GM23338 (cell line): ENCODE measurements at regions not wholly inside any gene's neighbourhood (a gene's known extent, or its start where the extent isn't known, plus 50 kb on each side); places are given as distances from the start of the nearest gene placed in this dataset.

Experiments used
- ATAC-seq: fragments of 200-7000 bp; cut with Tn5 transposase; 3 replicates; pipeline ENCODE4 v1.9.1; 2020
- DNase-seq: peaks from one replicate; pipeline ENCODE4 v3.0.0-alpha.2; 2015; ENCODE audit warnings: low spot score
- H2AFZ ChIP-seq: fragments of 200-600 bp; sonication (generic); 2 replicates; pipeline ENCODE4 v1.8.0; 2016; ENCODE audit warnings: antibody characterized with exemption, mild to moderate bottlenecking, moderate library complexity
- H3F3A ChIP-seq: fragments of 200-600 bp; sonication (generic); replicated peaks from 2 replicates; pipeline ENCODE4 v1.8.0; 2017; ENCODE audit warnings: antibody characterized with exemption, mixed run types, low read depth
- H3K27ac ChIP-seq: fragments of 200-600 bp; sonication (generic); 2 replicates; pipeline ENCODE4 v1.6.1; 2016; ENCODE audit warnings: low read depth
- H3K27me3 ChIP-seq: fragments of 200-600 bp; sonication (generic); 2 replicates; pipeline ENCODE4 v1.8.0; 2016; ENCODE audit warnings: mild to moderate bottlenecking, mixed run types, moderate library complexity; ENCODE audit not compliant: insufficient read depth
- H3K36me3 ChIP-seq: fragments of 200-600 bp; sonication (generic); 2 replicates; pipeline ENCODE4 v1.8.0; 2016; ENCODE audit warnings: mild to moderate bottlenecking; ENCODE audit not compliant: insufficient read depth
- H3K4me1 ChIP-seq: fragments of 200-600 bp; sonication (generic); 2 replicates; pipeline ENCODE4 v1.8.0; 2016; ENCODE audit warnings: mild to moderate bottlenecking, moderate library complexity; ENCODE audit not compliant: insufficient read depth
- H3K4me2 ChIP-seq: fragments of 200-600 bp; sonication (generic); 2 replicates; pipeline ENCODE4 v1.7.1; 2017; ENCODE audit warnings: mixed run types
- H3K4me3 ChIP-seq: fragments of 200-600 bp; sonication (generic); 2 replicates; pipeline ENCODE4 v1.6.1; 2016; ENCODE audit warnings: mixed run types
- H3K79me2 ChIP-seq: fragments of 200-600 bp; sonication (generic); replicated peaks from 2 replicates; pipeline ENCODE4 v1.8.0; 2017; ENCODE audit warnings: mild to moderate bottlenecking; ENCODE audit not compliant: insufficient read depth
- H3K9me2 ChIP-seq: fragments of 200-600 bp; sonication (generic); 2 replicates; pipeline ENCODE4 v1.8.0; 2017; ENCODE audit not compliant: insufficient read depth
- H4K20me1 ChIP-seq: fragments of 200-600 bp; sonication (generic); replicated peaks from 2 replicates; pipeline ENCODE4 v1.8.0; 2017; ENCODE audit warnings: mild to moderate bottlenecking; ENCODE audit not compliant: insufficient read depth
- H3K27ac Mint-ChIP-seq: 2 replicates; pipeline ENCODE4 v1.8.0; 2020; ENCODE audit warnings: inconsistent platforms, mild to moderate bottlenecking, moderate library complexity, mixed read lengths
- H3K27me3 Mint-ChIP-seq: 3 replicates; pipeline ENCODE4 v1.8.0; 2022; ENCODE audit warnings: low read depth, mild to moderate bottlenecking, moderate library complexity, mixed read lengths, inconsistent platforms; ENCODE audit not compliant: insufficient read depth, poor library complexity
- H3K36me3 Mint-ChIP-seq: 3 replicates; pipeline ENCODE4 v1.8.0; 2021; ENCODE audit warnings: low read depth, mild to moderate bottlenecking, inconsistent platforms, moderate library complexity, mixed read lengths
- H3K4me1 Mint-ChIP-seq: 3 replicates; pipeline ENCODE4 v1.8.0; 2020; ENCODE audit warnings: mild to moderate bottlenecking, inconsistent platforms, mixed read lengths
- H3K4me3 Mint-ChIP-seq: 3 replicates; pipeline ENCODE4 v1.8.0; 2021; ENCODE audit warnings: moderate library complexity, mild to moderate bottlenecking, inconsistent platforms, mixed read lengths
- H3K9me3 Mint-ChIP-seq: 3 replicates; pipeline ENCODE4 v1.8.0; 2020; ENCODE audit warnings: moderate library complexity, mild to moderate bottlenecking, inconsistent platforms, mixed read lengths
- CREB1 ChIP-seq: fragments of 250-450 bp; sonication (Bioruptor Pico); IDR thresholded peaks from 2 replicates; pipeline ENCODE4 v1.5.0; 2020; ENCODE audit warnings: low read depth, mild to moderate bottlenecking, moderate library complexity
- EZH2 ChIP-seq: fragments of 200-600 bp; sonication (generic); IDR thresholded peaks from one replicate; pipeline ENCODE4 v1.8.0; 2017; ENCODE audit warnings: antibody characterized with exemption, mild to moderate bottlenecking, low read depth; ENCODE audit not compliant: unreplicated experiment
- EZH2phosphoT487 ChIP-seq: fragments of 200-600 bp; sonication (generic); IDR thresholded peaks from one replicate; pipeline ENCODE4 v1.8.1; 2018; ENCODE audit warnings: antibody characterized with exemption; ENCODE audit not compliant: unreplicated experiment
- JUNB ChIP-seq: IDR thresholded peaks from one replicate; pipeline ENCODE4 v1.6.1; 2016; ENCODE audit warnings: antibody characterized with exemption; ENCODE audit not compliant: unreplicated experiment
- NANOG ChIP-seq: IDR thresholded peaks from 2 replicates; pipeline ENCODE4 v1.6.1; 2016; ENCODE audit warnings: antibody characterized with exemption, borderline replicate concordance
- POLR2AphosphoS5 ChIP-seq: IDR thresholded peaks from 2 replicates; pipeline ENCODE4 v1.6.1; 2016; ENCODE audit warnings: antibody characterized with exemption, low read depth
- STAT1 ChIP-seq: IDR thresholded peaks from one replicate; pipeline ENCODE4 v1.6.1; 2016; ENCODE audit warnings: antibody characterized with exemption; ENCODE audit not compliant: unreplicated experiment
- ZNF114 ChIP-seq: fragments of 250-450 bp; sonication (Bioruptor Pico); IDR thresholded peaks from 2 replicates; pipeline ENCODE4 v1.5.0; 2020; ENCODE audit warnings: mild to moderate bottlenecking, moderate library complexity
- ZNF331 ChIP-seq: fragments of 250-450 bp; sonication (Bioruptor Pico); IDR thresholded peaks from 2 replicates; pipeline ENCODE4 v1.5.0; 2020; ENCODE audit warnings: low read depth, mild to moderate bottlenecking, moderate library complexity
- TF ChIP-seq, protein P1 (sequence below): fragments of 250-450 bp; sonication (Bioruptor Pico); IDR thresholded peaks from 2 replicates; pipeline ENCODE4 v1.5.0; 2020; ENCODE audit warnings: mild to moderate bottlenecking, moderate library complexity
- TF ChIP-seq, protein P2 (sequence below): IDR thresholded peaks from one replicate; pipeline ENCODE4 v1.6.1; 2018; ENCODE audit warnings: antibody characterized with exemption; ENCODE audit not compliant: unreplicated experiment
- TF ChIP-seq, protein P3 (sequence below), 2 experiments: fragments of 200-600 bp in 1 of 2; sonication (generic) in 1 of 2; conservative IDR thresholded peaks; 2 replicates each; pipeline versions ENCODE4 v1.5.1 to v1.6.1; 2016 to 2017; ENCODE audit warnings: antibody characterized with exemption in 2 of 2, low read depth in 2 of 2, mild to moderate bottlenecking in 2 of 2, moderate library complexity in 1 of 2
- TF ChIP-seq, protein P4 (sequence below): IDR thresholded peaks from 2 replicates; pipeline ENCODE4 v1.6.1; 2016; ENCODE audit warnings: antibody characterized with exemption

DNA sequence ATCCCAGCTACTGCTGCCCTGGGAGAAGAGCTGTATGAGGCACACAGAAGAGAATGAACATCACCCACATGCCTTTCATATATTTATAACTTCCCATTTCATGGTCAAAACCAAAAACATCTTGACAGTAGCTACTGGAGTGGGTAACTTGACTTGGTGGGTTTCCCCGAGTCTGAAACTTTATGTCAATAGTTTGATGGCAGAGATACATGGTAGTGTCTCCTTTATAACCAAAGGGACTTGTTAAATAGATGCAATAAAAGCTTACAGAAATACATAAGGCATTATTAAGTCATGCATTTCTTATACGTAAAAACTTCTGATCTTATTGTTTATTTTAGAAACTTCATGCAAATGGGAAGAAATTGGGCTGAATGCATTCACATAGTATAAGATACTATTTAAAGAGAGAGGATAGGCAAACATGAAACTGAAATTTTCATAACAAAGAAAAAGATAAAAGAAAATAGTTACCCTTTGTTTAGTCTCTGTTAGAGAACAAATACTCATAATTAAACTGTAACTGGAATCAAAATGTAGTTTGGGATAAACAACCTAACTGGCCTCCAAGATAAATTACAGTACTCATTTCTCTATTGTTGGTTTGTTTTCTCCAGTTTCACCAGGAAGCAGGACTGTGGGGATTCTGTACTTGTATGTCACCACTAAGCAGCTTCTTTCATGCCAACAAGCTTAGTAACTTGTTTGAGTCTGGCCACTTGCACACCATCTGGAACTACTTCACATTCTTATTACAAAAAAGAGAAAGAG is 459.3 kb upstream of the MEF2C start:
- no peak for ATAC-seq
- H4K20me1 ChIP-seq, result no peaks in the 10 kb centered on the region

More for the DNA sequence above, 459.3 kb upstream of the MEF2C start:
- H3K79me2 ChIP-seq, result no peaks in the 10 kb centered on the region
- Mint-ChIP-seq H3K4me3 (no peak overlapping the region), H3K27me3 (no peaks in the 10 kb centered on the region), H3K9me3 (no peaks in the 10 kb centered on the region), H3K4me1 (peaks cover 10% of the 10 kb centered on the region; the same call in 2 of the 3 replicates), H3K36me3 (no peaks in the 10 kb centered on the region), H3K27ac (no peak overlapping the region)
- no peak overlapping the region for H2AFZ ChIP-seq
- DNase-seq, result no peak
- no peaks in the 10 kb centered on the region for H3K27me3 ChIP-seq
- no peak overlapping the region for H3K27ac ChIP-seq
- no peaks in the 10 kb centered on the region for H3F3A ChIP-seq
- H3K4me3 ChIP-seq, result no peak overlapping the region
- no peaks in the 10 kb centered on the region for H3K36me3 ChIP-seq
- no peaks in the 10 kb centered on the region for H3K4me1 ChIP-seq
- TF ChIP-seq, protein P1, sequence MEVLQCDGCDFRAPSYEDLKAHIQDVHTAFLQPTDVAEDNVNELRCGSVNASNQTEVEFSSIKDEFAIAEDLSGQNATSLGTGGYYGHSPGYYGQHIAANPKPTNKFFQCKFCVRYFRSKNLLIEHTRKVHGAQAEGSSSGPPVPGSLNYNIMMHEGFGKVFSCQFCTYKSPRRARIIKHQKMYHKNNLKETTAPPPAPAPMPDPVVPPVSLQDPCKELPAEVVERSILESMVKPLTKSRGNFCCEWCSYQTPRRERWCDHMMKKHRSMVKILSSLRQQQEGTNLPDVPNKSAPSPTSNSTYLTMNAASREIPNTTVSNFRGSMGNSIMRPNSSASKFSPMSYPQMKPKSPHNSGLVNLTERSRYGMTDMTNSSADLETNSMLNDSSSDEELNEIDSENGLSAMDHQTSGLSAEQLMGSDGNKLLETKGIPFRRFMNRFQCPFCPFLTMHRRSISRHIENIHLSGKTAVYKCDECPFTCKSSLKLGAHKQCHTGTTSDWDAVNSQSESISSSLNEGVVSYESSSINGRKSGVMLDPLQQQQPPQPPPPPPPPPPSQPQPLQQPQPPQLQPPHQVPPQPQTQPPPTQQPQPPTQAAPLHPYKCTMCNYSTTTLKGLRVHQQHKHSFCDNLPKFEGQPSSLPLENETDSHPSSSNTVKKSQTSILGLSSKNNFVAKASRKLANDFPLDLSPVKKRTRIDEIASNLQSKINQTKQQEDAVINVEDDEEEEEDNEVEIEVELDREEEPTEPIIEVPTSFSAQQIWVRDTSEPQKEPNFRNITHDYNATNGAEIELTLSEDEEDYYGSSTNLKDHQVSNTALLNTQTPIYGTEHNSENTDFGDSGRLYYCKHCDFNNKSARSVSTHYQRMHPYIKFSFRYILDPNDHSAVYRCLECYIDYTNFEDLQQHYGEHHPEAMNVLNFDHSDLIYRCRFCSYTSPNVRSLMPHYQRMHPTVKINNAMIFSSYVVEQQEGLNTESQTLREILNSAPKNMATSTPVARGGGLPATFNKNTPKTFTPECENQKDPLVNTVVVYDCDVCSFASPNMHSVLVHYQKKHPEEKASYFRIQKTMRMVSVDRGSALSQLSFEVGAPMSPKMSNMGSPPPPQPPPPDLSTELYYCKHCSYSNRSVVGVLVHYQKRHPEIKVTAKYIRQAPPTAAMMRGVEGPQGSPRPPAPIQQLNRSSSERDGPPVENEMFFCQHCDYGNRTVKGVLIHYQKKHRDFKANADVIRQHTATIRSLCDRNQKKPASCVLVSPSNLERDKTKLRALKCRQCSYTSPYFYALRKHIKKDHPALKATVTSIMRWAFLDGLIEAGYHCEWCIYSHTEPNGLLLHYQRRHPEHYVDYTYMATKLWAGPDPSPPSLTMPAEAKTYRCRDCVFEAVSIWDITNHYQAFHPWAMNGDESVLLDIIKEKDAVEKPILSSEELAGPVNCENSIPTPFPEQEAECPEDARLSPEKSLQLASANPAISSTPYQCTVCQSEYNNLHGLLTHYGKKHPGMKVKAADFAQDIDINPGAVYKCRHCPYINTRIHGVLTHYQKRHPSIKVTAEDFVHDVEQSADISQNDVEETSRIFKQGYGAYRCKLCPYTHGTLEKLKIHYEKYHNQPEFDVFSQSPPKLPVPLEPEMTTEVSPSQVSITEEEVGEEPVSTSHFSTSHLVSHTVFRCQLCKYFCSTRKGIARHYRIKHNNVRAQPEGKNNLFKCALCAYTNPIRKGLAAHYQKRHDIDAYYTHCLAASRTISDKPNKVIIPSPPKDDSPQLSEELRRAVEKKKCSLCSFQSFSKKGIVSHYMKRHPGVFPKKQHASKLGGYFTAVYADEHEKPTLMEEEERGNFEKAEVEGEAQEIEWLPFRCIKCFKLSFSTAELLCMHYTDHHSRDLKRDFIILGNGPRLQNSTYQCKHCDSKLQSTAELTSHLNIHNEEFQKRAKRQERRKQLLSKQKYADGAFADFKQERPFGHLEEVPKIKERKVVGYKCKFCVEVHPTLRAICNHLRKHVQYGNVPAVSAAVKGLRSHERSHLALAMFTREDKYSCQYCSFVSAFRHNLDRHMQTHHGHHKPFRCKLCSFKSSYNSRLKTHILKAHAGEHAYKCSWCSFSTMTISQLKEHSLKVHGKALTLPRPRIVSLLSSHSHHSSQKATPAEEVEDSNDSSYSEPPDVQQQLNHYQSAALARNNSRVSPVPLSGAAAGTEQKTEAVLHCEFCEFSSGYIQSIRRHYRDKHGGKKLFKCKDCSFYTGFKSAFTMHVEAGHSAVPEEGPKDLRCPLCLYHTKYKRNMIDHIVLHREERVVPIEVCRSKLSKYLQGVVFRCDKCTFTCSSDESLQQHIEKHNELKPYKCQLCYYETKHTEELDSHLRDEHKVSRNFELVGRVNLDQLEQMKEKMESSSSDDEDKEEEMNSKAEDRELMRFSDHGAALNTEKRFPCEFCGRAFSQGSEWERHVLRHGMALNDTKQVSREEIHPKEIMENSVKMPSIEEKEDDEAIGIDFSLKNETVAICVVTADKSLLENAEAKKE, result no peak
- TF ChIP-seq, protein P2, sequence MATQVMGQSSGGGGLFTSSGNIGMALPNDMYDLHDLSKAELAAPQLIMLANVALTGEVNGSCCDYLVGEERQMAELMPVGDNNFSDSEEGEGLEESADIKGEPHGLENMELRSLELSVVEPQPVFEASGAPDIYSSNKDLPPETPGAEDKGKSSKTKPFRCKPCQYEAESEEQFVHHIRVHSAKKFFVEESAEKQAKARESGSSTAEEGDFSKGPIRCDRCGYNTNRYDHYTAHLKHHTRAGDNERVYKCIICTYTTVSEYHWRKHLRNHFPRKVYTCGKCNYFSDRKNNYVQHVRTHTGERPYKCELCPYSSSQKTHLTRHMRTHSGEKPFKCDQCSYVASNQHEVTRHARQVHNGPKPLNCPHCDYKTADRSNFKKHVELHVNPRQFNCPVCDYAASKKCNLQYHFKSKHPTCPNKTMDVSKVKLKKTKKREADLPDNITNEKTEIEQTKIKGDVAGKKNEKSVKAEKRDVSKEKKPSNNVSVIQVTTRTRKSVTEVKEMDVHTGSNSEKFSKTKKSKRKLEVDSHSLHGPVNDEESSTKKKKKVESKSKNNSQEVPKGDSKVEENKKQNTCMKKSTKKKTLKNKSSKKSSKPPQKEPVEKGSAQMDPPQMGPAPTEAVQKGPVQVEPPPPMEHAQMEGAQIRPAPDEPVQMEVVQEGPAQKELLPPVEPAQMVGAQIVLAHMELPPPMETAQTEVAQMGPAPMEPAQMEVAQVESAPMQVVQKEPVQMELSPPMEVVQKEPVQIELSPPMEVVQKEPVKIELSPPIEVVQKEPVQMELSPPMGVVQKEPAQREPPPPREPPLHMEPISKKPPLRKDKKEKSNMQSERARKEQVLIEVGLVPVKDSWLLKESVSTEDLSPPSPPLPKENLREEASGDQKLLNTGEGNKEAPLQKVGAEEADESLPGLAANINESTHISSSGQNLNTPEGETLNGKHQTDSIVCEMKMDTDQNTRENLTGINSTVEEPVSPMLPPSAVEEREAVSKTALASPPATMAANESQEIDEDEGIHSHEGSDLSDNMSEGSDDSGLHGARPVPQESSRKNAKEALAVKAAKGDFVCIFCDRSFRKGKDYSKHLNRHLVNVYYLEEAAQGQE, result no peak
- no peak for TF ChIP-seq EZH2
- TF ChIP-seq EZH2phosphoT487, result no peak
- no peak for TF ChIP-seq CREB1 (CRISPR knock-in tag)
- no peak for TF ChIP-seq ZNF114 (CRISPR knock-in tag)
- TF ChIP-seq, protein P3, sequence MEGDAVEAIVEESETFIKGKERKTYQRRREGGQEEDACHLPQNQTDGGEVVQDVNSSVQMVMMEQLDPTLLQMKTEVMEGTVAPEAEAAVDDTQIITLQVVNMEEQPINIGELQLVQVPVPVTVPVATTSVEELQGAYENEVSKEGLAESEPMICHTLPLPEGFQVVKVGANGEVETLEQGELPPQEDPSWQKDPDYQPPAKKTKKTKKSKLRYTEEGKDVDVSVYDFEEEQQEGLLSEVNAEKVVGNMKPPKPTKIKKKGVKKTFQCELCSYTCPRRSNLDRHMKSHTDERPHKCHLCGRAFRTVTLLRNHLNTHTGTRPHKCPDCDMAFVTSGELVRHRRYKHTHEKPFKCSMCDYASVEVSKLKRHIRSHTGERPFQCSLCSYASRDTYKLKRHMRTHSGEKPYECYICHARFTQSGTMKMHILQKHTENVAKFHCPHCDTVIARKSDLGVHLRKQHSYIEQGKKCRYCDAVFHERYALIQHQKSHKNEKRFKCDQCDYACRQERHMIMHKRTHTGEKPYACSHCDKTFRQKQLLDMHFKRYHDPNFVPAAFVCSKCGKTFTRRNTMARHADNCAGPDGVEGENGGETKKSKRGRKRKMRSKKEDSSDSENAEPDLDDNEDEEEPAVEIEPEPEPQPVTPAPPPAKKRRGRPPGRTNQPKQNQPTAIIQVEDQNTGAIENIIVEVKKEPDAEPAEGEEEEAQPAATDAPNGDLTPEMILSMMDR (conservative IDR thresholded peaks at IDR 0.05; ENCODE audit: low read depth in 2 of 2), result no peak
- TF ChIP-seq JUNB, result no peak
- no peak for TF ChIP-seq STAT1
- no peak for TF ChIP-seq ZNF331 (CRISPR knock-in tag)
- TF ChIP-seq, protein P4, sequence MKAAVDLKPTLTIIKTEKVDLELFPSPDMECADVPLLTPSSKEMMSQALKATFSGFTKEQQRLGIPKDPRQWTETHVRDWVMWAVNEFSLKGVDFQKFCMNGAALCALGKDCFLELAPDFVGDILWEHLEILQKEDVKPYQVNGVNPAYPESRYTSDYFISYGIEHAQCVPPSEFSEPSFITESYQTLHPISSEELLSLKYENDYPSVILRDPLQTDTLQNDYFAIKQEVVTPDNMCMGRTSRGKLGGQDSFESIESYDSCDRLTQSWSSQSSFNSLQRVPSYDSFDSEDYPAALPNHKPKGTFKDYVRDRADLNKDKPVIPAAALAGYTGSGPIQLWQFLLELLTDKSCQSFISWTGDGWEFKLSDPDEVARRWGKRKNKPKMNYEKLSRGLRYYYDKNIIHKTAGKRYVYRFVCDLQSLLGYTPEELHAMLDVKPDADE, result no peak
- no peak for TF ChIP-seq NANOG
- TF ChIP-seq POLR2AphosphoS5, result no peak
- H3K4me2 ChIP-seq, result no peak overlapping the region
- H3K9me2 ChIP-seq, result no peaks in the 10 kb centered on the region
